ENCODE measurements at regions not wholly inside any gene's neighbourhood (a gene's known extent, or its start where the extent isn't known, plus 50 kb on each side); places are given as distances from the start of the nearest gene placed in this dataset.

DNA sequence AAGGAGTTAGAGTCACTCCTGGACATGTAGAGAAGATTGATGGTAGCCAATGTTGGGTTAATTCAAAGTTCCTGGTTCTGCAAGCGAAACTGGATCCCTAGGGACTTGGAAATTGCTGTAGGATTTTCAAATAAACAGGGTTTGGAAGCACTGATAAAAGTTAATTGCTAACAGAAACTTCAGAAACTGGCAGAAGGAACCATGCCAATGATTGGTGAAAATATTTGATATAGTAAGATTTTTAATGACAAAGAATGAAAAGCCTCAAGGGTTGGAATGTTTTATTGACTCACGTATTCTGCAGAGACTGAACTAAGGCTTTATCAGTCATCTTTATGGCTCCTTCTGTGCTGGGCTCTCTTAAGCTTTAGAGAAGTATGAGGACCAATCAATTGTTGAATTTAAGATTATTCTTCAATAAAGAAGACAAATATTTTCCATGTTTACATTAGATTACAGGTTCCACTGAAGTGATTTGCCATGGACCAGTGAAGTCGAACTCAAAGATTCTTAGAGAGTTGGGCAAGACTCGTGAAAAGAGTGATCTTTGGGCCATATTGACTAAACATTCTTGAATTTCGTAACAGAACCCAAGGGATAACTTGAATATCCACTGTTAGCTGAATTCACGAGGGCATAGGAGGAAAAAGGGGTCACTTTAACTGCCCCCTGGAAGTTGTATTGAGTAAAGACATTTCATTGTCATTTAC is 371.4 kb downstream of the HDGFL1 start:
- DNase-seq (ENCODE audit: low spot score) = no peak

DNA sequence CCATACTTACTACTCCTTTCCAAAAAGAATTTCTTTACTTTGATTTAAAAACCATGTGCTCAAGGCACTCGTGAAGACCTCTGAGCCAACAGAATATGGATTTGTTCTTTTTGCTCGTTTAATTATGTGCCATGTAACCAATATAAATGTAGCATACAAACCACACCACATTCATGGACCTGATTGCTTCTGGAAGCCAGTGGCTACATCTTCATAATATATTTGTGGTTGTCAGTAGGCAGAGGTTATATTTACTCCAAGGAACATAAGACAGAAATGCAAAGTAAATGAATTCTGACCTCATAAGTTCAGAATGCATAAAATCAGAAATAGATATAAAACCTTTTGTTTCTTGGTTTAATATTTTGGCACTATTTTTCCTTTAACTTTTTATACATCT is 373.0 kb downstream of the HDGFL1 start:
- no peak for DNase-seq (ENCODE audit: low spot score)

DNA sequence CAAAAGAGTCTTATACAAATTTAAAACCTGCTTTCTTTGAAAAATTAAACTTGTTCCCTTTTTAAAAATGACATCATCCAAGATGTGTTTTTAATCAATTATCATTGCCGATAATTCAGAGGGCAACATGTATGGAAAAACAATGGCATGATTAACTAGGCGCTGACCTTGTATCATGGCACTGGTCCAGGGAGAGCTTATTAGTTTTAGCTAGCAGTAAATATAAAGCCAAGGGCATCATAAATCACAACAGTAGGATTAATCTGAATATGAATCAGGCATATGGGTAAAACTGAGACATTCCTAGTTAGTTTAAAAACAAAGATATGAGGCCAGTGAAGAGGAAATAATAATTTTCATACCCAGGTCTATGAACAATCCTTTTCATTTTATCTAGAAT is 374.0 kb downstream of the HDGFL1 start:
- DNase-seq (ENCODE audit: low spot score) = no peak

DNA sequence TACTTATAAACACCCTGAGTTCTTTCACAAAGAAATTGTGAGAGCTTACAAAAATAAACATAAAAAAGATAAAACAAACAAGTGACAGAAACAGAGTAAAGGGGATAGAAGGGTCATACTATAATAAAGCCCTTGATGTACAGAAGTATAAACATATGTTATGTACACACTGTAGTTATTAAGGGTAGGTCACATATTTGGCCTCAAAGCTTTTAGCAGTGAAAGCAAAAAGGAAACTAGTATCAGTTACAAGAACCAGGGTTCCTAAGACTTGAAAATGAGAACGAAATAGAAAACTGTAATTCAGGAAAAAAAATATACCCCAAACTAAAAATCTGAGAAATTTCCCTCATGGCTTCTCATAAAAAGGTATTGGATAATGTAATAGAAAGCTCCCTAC is 380.6 kb downstream of the HDGFL1 start:
- no peak for DNase-seq (ENCODE audit: low spot score)

DNA sequence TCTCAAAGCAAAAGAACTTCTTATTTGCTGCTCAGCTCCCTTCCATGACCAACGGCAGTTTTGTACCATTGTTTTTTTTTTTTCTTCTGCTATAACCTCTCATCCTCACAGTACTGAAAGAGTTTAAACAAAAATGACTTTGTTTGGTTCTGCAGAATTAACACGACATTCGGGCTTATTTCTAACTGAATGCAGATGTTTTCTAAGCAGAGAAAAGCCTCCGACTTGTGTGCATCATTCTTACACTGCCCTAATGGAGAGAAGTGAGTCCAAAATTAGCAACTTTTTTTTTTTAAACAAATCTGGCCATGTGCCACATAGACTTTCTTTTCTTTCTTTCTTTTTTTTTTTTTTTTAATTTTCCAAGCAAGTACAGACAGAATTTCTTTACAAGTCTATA is 382.7 kb downstream of the HDGFL1 start:
- DNase-seq (ENCODE audit: low spot score) = no peak

DNA sequence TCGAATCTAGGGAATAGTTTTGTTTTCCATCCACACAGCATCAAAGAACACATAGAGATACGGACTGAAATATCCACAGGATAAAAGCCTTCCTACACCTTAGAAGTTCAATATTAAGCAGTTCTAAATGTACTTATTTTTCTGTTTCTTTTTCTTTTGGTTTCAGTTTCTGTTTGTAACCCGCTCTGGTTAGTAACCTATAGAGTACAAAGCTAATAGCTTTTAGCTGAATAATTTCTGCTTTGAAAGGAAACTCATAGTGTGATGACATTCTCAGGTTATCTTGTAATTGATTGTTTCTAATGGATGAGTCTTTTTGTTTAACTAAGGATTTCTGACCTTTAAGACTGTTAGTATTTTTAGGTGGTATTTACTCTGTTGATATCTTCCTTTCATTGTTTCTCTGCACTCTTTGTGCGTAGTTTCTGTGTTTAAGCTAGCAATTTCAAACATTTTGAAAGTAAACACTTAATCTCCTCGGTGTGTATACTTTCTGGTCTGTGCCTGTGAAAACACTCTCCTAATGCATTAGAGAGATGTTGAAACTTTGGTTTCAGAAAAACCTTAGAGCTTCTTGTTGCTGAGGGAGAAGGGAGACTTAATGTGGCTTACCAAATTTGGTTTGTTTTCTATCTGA is 385.5 kb downstream of the HDGFL1 start:
- no peak for DNase-seq (ENCODE audit: low spot score)

DNA sequence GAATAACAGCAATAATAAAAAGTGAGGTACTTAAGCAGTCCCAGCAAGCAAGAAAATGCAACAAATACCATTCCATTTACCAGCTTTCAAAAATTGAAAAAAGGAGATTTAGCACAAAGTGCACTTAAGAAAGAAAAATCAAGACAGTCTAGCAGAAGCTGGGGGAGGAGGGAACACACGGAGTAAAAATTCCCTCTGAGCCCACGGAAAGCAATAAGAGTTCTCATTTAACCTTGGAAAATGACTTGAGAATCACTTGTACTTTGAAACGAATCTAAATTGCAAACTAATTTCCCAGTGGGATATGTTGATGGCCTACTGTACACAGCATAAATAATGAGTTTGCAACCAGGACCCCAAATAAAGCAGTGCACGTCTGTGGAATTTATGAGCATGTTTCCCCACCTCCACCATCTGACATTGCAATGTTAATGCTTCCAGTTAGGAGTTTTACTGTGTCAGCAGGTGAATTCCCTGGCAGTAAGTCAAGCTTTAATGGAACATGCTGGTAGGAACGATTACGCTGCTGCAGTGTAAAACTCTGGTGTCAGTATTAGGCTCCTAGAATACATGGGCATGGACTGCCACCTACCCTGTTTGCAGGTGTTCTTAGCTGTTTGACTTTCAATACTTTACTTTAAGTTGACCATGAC is 386.8 kb downstream of the HDGFL1 start:
- no peak for DNase-seq (ENCODE audit: low spot score)

DNA sequence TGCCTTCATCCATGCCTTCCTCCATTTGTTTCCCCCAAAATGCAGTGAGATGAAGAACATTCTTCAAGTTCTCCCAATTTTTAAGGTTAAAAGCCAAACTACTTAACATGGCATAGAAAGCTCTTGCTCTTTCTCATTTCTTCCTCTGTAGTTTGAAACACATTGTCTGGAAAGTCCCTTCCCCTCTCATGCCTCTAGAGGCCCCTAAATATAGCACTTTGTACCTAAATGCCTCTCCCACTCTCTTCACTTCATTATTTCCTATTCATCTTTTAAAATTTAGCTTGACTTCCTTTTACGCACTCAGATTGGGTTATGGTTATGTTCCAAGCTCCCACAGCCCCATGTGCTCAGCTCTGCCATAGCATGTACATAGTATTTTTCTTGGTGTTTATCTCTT is 389.3 kb downstream of the HDGFL1 start:
- no peak for DNase-seq (ENCODE audit: low spot score)

DNA sequence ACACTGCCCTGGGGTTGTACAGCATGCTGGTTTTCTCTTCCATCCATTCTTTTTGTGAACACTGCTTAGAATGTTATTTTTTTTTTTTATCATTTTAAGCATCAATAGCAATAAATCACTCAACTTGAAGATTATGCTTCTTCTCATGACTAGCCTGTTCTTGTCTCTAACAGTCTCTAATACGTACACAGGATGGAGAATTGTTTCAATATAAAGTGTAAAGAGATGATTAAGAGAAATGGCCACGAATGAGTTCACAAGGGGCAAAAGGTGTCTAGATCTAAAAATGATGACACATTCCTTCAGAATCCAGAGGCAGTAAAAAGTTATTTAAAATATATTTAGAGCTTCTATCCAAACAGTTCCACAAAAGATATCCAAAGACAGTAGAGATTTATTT is 390.2 kb downstream of the HDGFL1 start:
- DNase-seq (ENCODE audit: low spot score) = no peak

DNA sequence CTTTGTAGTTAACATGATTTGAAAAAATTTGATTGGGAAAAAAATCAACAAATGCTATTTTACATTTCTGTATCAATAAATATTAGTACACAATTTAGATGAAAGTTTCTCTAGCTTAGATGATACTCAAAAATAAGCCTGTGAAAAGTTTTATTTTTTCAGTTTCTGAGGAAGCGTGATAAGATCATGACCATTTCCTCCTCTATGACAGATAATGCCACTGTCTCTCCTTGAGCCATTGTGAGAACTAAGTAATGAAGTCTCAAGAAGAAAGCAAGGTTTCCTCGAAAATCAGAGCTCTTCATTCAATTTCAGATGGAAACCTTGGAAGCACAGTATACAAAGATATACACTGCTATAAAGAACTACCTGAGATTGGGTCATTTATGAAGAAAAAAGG is 395.0 kb downstream of the HDGFL1 start:
- DNase-seq (ENCODE audit: low spot score) = no peak

DNA sequence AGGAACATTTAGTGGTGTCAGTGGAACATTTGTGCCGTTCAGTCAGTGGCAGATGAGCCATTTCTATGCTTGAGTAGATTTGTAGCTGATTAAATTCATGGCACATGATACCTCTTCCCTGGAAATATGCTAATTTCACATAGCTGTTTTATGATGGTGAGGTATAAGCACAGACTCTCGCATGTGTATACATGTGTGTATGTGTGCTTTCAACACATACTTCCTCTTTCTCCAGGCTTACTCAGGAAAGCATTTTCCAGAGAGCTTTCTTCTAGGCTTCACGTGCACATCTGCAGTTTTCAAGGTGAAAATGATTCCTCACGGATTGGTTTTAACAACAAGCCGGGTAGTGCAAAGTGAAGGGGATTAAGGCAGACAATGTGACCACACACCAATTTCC is 396.5 kb downstream of the HDGFL1 start:
- DNase-seq (ENCODE audit: low spot score) = no peak

DNA sequence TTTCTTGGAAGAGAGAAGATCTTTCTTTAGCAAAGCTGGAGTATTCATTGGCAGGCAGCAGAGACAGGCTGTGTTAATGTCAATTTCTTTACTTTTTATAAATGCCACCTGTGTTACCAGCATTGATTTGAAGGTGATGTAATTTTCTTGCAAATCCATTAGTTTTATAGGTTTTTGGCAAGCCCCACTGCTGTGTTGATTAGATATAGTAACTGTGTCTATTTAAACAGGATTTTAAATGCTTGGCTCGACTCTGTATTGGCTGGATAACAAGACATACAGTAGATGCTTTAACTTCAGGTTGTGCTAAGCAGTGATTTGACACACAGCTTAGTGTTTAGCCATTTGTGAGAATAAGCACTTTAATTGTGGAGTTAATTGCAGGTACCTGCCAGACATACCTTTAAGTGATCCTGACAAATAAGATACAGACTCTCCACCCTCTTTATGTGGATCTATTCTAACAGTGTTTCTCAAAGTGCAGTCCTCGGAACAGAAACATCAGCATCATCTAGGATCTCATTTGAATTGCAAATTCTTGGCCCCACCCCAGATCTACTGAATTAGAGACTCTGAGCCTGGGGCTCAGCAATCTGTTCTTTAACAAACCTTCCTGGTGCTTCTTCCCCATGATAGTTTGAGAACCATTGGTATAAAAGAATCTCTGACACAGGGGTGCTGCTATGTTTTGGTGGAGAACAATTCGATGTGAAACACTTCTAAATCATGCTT is 397.5 kb downstream of the HDGFL1 start:
- no peak for DNase-seq (ENCODE audit: low spot score)

DNA sequence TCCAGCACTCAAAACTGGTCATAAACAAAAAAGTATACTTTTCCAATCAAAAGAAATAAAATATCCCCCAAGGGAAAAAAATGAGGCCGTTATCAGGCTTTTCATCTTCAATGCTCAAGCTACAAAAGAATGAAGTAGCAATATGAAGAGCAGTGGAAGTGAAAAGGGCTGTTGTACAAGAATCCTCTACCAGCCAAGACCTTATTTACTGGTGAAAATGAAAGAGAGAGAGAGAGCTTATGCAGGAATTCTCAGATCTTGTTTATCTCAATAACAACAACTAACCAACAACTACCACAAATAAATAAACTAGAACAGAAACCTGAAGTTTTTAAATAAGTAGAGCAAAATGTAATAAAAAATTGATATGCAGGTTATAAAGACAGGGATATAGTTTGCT is 400.6 kb downstream of the HDGFL1 start:
- no peak for DNase-seq (ENCODE audit: low spot score)

DNA sequence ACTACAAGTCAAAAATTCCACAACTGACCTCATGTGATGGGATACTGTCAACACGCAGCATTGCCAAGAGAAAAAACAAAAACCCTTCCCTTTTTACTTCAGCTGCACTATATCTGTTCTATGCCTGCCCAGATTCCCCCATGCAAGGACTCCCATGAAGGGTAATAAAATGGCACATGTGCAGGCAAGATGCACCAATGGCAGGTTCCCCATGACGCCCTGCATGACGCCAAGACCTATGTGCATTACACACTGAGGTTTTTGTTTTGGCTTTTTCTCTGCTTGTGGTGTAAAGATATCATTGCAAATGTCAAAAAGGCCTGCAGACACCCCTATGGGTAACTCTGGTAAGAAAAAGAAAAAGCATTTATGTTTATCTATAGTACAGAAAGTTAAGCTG is 403.4 kb downstream of the HDGFL1 start:
- no peak for DNase-seq (ENCODE audit: low spot score)

DNA sequence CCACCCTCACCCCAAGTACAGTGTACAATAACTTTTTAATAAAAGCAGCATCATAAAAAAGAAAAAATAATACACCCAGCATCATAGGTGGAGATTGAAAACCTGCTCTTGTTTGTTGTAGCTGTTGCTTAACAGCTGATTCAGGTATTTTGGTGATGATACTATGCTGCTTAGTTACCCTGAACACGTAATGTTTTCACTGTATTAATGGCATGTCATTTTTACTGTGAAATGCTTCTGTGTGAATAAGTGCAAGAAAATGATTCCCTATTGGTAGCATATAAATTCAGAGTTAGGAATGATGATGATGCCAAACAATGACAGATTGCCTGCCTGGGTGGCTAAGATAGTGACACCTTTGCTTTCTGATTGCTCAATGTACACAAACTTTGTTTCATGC is 405.7 kb downstream of the HDGFL1 start:
- DNase-seq (ENCODE audit: low spot score) = no peak

DNA sequence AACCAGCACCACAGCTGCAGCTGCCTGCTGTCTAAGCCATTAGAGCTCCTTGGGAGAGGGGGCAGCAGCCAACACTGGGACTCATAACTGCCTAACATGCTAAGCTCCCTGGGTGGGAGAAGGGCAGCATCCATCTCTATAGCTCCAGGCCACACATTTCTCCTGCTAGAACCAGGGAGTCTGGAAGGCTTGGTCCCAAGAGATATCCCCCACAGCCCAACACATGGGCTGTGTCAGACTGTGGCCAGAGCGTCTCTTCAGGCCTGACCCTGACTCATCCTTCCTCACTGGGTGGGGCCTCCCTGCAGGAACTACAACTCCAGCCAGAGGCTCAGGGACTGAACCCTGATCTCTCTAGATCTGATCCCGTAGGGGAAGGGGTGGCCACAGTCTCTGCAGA is 411.1 kb downstream of the HDGFL1 start:
- peak; percentile 3 for DNase-seq (ENCODE audit: low spot score)

DNA sequence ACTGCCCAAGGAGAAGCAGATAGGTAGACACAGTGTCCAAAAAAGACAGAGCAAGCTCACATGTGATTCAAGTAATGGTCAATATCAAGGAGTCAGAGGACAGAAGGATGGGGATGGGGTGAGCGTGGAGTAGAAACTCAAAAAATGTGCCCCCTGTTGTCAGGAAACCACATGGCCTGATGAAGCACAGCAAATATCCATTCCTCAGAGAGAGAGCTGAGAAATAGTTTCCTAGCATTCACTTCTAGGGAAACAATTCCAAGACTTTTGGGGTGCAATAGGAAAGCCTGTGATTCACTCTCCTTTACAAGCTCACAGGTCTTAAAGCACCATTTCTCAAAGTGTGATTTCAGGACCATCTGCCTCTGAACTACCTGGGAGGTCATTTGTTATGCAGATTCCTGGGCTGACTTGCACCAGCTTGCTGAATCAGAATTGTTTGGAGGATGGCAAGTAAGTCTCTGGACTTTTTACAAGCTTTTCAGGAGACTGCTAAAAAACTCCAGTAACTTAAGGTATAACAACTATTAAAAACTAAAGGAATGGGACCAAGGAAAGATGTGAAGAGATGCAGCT is 432.8 kb downstream of the HDGFL1 start:
- DNase-seq (ENCODE audit: low spot score) = no peak

DNA sequence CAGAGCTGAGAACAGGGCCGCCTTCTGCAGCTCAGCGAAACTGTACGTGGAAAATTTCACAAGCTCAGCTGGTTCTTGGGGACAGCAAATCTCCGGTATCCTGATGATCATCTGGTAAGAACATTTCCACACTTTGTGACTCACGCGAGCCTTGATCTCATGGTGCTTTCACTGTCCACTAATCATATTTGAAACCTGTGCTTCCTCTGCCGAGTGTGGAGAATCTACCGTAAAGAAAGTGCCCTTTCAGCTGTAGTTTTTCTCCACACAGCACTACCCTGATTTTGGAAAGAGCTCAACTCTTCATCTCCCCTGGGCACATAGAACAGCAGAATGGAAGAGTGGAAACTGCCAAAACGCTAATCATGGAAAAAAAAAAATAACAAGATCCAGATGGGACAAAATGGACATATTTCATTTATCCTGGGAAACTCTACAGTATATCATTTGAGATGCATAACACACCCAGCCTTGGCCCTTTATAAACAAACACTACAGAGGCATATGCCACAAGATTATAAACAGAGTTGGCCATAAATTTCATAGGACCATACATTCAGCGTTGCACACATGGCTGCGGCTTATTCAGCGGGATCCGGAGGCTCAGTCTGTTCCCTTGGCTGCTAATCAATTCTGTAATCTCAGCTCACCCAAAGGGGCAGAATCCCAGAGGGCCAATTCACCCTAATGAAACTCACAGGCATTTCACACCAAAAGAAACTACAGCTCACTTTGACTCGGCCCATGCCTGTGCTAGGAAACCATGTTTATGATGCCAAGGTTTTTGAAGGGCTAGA is 434.5 kb downstream of the HDGFL1 start:
- DNase-seq (ENCODE audit: low spot score) = peak; percentile 13

DNA sequence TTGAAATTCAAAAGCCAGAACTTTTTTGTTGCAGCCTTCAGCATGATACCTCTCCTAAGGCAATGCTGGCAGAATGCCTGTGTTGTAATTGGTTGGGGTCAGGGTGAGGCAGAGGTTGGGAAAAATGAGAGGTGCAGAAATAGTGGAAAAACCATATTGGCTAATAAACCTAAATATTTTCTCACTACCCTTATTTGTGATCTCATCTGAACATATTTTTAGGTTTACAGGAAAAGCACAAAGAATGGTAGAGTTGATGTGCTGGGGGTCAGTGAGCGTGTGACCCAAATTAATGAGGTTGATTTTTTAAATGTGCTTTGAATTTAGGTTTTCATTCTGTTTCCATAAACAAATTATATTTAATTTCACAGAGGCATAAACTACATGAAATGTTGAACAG is 437.3 kb downstream of the HDGFL1 start:
- no peak for DNase-seq (ENCODE audit: low spot score)

DNA sequence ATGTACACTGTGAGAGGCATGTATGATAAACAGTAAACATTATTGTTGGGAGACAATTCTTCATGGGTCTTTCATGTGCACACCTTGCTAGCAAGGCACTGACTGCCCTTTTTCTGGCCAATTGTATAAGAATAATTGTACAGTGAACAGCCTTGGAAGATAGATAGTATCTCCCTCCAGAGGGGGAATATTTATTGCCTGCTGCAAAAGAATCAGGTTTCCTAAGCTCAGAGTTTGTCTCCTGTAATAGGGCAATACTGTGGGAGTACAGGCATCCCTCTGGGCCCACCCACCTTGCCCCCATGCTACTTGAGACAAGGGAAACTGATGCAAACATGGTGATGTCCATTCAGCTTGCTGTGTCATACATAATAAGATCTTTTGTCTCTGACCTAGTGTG is 442.2 kb downstream of the HDGFL1 start:
- DNase-seq (ENCODE audit: low spot score) = no peak

DNA sequence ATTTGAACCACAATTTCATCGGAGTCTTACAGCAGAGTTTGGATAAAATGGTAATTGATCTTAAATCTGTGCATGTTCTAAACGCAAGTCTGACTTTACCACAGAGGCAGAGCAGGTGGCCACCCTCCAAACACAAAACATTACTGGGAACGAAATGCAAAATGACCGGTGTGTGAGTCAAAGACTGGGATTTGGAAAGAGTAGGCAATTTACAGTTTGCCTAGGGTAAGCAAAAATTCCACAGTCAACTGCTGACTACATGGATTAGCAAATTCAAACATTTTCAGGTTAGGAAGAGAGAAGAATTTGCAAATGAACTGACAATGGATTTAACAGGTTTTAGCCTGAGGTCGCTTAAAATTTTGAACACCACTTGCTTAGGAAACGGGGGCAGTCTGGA is 444.4 kb downstream of the HDGFL1 start:
- DNase-seq (ENCODE audit: low spot score) = no peak

DNA sequence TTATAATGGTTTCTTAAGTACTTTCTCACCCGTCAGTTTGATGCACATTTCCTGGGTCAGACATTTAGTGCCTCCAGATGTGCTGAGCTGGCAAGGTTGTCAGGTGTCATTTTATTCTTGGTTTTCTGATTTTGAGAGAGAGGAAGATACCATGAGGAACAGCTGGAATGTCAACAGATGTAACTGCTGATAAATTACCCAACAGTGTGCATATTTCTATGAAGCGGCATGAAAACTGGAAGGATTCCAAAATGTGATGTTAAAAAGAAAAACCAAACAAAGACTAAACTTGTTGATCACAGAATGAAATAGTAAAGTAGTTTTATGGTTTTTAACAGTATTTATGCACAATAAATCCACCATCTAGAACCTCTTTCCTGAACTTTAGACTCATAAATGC is 447.3 kb downstream of the HDGFL1 start:
- DNase-seq (ENCODE audit: low spot score) = no peak
